ENCODE measurements at regions not wholly inside any gene's neighbourhood (a gene's known extent, or its start where the extent isn't known, plus 50 kb on each side); places are given as distances from the start of the nearest gene placed in this dataset.

DNA sequence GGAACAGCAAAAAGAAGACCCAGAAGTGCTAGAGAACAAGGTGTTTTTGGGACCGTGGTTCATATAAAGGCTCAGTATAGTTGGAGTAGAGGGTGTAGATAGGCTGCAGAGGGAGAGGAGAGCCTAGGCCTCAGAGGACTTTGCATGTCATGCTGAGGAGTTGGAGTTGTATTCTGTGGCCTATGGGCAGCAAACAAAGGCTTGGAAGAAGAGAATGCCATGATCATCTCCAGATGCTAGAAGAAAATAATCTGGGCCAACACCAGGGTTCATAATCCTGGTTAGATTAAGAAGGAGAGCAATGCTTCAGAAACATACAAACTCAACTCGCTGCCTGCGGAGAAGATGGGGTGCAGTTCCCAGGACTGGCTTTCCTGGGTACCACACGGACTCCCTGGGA, 262.8 kb upstream of the USP24 start:
- TF ChIP-seq POLR2A (IDR thresholded peaks at IDR 0.05): no peak
- TF ChIP-seq, protein P1, sequence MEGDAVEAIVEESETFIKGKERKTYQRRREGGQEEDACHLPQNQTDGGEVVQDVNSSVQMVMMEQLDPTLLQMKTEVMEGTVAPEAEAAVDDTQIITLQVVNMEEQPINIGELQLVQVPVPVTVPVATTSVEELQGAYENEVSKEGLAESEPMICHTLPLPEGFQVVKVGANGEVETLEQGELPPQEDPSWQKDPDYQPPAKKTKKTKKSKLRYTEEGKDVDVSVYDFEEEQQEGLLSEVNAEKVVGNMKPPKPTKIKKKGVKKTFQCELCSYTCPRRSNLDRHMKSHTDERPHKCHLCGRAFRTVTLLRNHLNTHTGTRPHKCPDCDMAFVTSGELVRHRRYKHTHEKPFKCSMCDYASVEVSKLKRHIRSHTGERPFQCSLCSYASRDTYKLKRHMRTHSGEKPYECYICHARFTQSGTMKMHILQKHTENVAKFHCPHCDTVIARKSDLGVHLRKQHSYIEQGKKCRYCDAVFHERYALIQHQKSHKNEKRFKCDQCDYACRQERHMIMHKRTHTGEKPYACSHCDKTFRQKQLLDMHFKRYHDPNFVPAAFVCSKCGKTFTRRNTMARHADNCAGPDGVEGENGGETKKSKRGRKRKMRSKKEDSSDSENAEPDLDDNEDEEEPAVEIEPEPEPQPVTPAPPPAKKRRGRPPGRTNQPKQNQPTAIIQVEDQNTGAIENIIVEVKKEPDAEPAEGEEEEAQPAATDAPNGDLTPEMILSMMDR (IDR thresholded peaks at IDR 0.05): no peak
